Suppressor macrophage (primary cell): ENCODE measurements at regions not wholly inside any gene's neighbourhood (a gene's known extent, or its start where the extent isn't known, plus 50 kb on each side); places are given as distances from the start of the nearest gene placed in this dataset.

Experiments used
- DNase-seq, 4 experiments: peaks; one replicate each; pipeline ENCODE4 v3.0.0-alpha.2; 2020 to 2022

- no peak for DNase-seq
Observed at GRCh38 chr4:33262824-33263223, 2542.7 kb downstream of the PCDH7 start.

- DNase-seq, result no peak
Observed at GRCh38 chr4:33268776-33269175, 2548.6 kb downstream of the PCDH7 start.

- no peak for DNase-seq
Observed at GRCh38 chr4:33270403-33270802, 2550.2 kb downstream of the PCDH7 start.

- no peak for DNase-seq
Observed at GRCh38 chr4:33272722-33273121, 2552.6 kb downstream of the PCDH7 start.

GRCh38 chr4:33283818-33284217 lies 2563.6 kb downstream of the PCDH7 start:
- no peak for DNase-seq

- no peak for DNase-seq
Observed at GRCh38 chr4:33296876-33297455, 2576.8 kb downstream of the PCDH7 start.

GRCh38 chr4:33302321-33302720 lies 2582.2 kb downstream of the PCDH7 start:
- DNase-seq, result no peak

GRCh38 chr4:33306131-33306530 lies 2586.0 kb downstream of the PCDH7 start:
- DNase-seq, result no peak

GRCh38 chr4:33316033-33316432 lies 2595.9 kb downstream of the PCDH7 start:
- DNase-seq, result peak in 1 of 4 experiments; percentile 19

GRCh38 chr4:33316578-33316977 lies 2596.4 kb downstream of the PCDH7 start:
- DNase-seq, result no peak

GRCh38 chr4:33323393-33323792 lies 2603.2 kb downstream of the PCDH7 start:
- DNase-seq, result no peak

- DNase-seq, result no peak
Observed at GRCh38 chr4:33334416-33334815, 2614.2 kb downstream of the PCDH7 start.

- no peak for DNase-seq
Observed at GRCh38 chr4:33339762-33340161, 2619.6 kb downstream of the PCDH7 start.

GRCh38 chr4:33340168-33340567 lies 2620.0 kb downstream of the PCDH7 start:
- no peak for DNase-seq

- DNase-seq, result no peak
Observed at GRCh38 chr4:33349376-33349775, 2629.2 kb downstream of the PCDH7 start.

- no peak for DNase-seq
Observed at GRCh38 chr4:33357121-33357520, 2637.0 kb downstream of the PCDH7 start.

- DNase-seq, result no peak
Observed at GRCh38 chr4:33369446-33369845, 2649.3 kb downstream of the PCDH7 start.

GRCh38 chr4:33381816-33382215 lies 2661.6 kb downstream of the PCDH7 start:
- DNase-seq, result no peak

- DNase-seq, result no peak
Observed at GRCh38 chr4:33386764-33387163, 2666.6 kb downstream of the PCDH7 start.

- no peak for DNase-seq
Observed at GRCh38 chr4:33390976-33391375, 2670.8 kb downstream of the PCDH7 start.

GRCh38 chr4:33395731-33396485 lies 2675.7 kb downstream of the PCDH7 start:
- DNase-seq, result no peak

- DNase-seq, result no peak
Observed at GRCh38 chr4:33400504-33400903, 2680.3 kb downstream of the PCDH7 start.

- DNase-seq, result no peak
Observed at GRCh38 chr4:33407496-33407895, 2687.3 kb downstream of the PCDH7 start.

- peak in 1 of 4 experiments; percentile 4 for DNase-seq
Observed at GRCh38 chr4:33411182-33411581, 2691.0 kb downstream of the PCDH7 start.

- no peak for DNase-seq
Observed at GRCh38 chr4:33421887-33422286, 2701.7 kb downstream of the PCDH7 start.
